H1 (cell line): ENCODE measurements at regions not wholly inside any gene's neighbourhood (a gene's known extent, or its start where the extent isn't known, plus 50 kb on each side); places are given as distances from the start of the nearest gene placed in this dataset.

ENCODE experiments used
- CTCF ChIA-PET: fragments of 300-600 bp; sonication (Branson Sonifier 250); formaldehyde crosslinking; loops from one replicate; lab custom pipeline; 2021; ENCODE audit not compliant: partially characterized antibody; lab: Charles Lee
- POLR2A ChIA-PET: fragments of 300-600 bp; sonication (Branson Sonifier 250); formaldehyde crosslinking; loops from one replicate; lab custom pipeline; 2021; ENCODE audit warnings: inconsistent platforms; ENCODE audit not compliant: partially characterized antibody; lab: Charles Lee
- DNase-seq, 2 experiments: peaks; one replicate each; pipeline versions ENCODE4 v3.0.0 to v3.0.0-alpha.2; 2010 to 2022; ENCODE audit warnings: low spot score in 2 of 2, low read depth in 1 of 2, mixed read lengths in 1 of 2
- FAIRE-seq: peaks from 2 replicates; lab custom pipeline; 2011; peaks lifted over from hg19 to GRCh38; lab: Jason Lieb, UNC
- H2AFZ ChIP-seq: 2 replicates; pipeline ENCODE4 v1.8.1; 2012; ENCODE audit warnings: low read length, inconsistent platforms
- H2AK5ac ChIP-seq: 2 replicates; pipeline ENCODE4 v1.6.1; 2013; ENCODE audit warnings: low read depth, low read length
- H2BK120ac ChIP-seq: replicated peaks from 2 replicates; pipeline ENCODE3; 2013; ENCODE audit warnings: low read depth, low read length, inconsistent platforms
- H2BK12ac ChIP-seq: 2 replicates; pipeline ENCODE4 v1.6.1; 2013; ENCODE audit warnings: low read depth, low read length
- H2BK15ac ChIP-seq: 2 replicates; pipeline ENCODE4 v1.6.1; 2013; ENCODE audit warnings: low read length
- H2BK20ac ChIP-seq: 2 replicates; pipeline ENCODE4 v1.6.1; 2013; ENCODE audit warnings: low read length
- H2BK5ac ChIP-seq: 2 replicates; pipeline ENCODE4 v1.6.1; 2013; ENCODE audit warnings: low read depth, low read length
- H3K14ac ChIP-seq: 2 replicates; pipeline ENCODE4 v1.6.1; 2013; ENCODE audit warnings: inconsistent platforms; ENCODE audit not compliant: insufficient read length
- H3K18ac ChIP-seq: 2 replicates; pipeline ENCODE4 v1.6.1; 2013; ENCODE audit warnings: low read length; ENCODE audit errors: extremely low read depth
- H3K23ac ChIP-seq: 2 replicates; pipeline ENCODE4 v1.6.1; 2013; ENCODE audit warnings: inconsistent platforms; ENCODE audit not compliant: insufficient read length
- H3K23me2 ChIP-seq: 2 replicates; pipeline ENCODE4 v1.6.1; 2013; ENCODE audit warnings: low read depth, low read length
- H3K27ac ChIP-seq: 2 replicates; pipeline ENCODE4 v1.6.1; 2011; ENCODE audit warnings: low read depth, low read length, inconsistent platforms
- H3K27me3 ChIP-seq, 4 experiments: replicated peaks in 1 of 4; 1 replicate in 1 of 4; 2 replicates in 3 of 4; pipeline versions ENCODE4 v1.6.1 to v1.8.1; 2011 to 2013; ENCODE audit warnings: low read length in 3 of 4, mild to moderate bottlenecking in 3 of 4, inconsistent platforms in 2 of 4, mixed read lengths in 2 of 4, moderate library complexity in 1 of 4; ENCODE audit not compliant: control insufficient read depth in 3 of 4, insufficient read depth in 3 of 4; ENCODE audit errors: extremely low read depth in 1 of 4
- H3K36me3 ChIP-seq, 4 experiments: 2 replicates each; pipeline versions ENCODE4 v1.6.1 to v1.8.1; 2011 to 2013; ENCODE audit warnings: mild to moderate bottlenecking in 4 of 4, low read length in 3 of 4, moderate library complexity in 2 of 4, control low read depth in 1 of 4, inconsistent platforms in 1 of 4; ENCODE audit not compliant: insufficient read depth in 4 of 4, control insufficient read depth in 2 of 4
- H3K4ac ChIP-seq: replicated peaks from 2 replicates; pipeline ENCODE3; 2013; ENCODE audit warnings: low read length, low read depth, mixed read lengths, inconsistent platforms; ENCODE audit not compliant: insufficient read length
- H3K4me1 ChIP-seq, 4 experiments: replicated peaks in 1 of 4; 1 replicate in 1 of 4; 2 replicates in 3 of 4; pipeline versions ENCODE4 v1.6.1 to v1.8.1; 2011 to 2013; ENCODE audit warnings: low read length in 3 of 4, inconsistent platforms in 2 of 4, mixed read lengths in 1 of 4; ENCODE audit not compliant: insufficient read depth in 4 of 4, control insufficient read depth in 3 of 4
- H3K4me2 ChIP-seq, 2 experiments: 2 replicates each; pipeline versions ENCODE4 v1.6.1 to v1.8.1; 2011 to 2013; ENCODE audit warnings: low read depth in 2 of 2, low read length in 2 of 2, control low read depth in 1 of 2, inconsistent platforms in 1 of 2, mild to moderate bottlenecking in 1 of 2; ENCODE audit not compliant: insufficient read depth in 1 of 2
- H3K4me3 ChIP-seq, 4 experiments: fragments of 200-600, 300-600 bp in 1 of 4; sonication (generic), shearing (Covaris generic), sonication (Bioruptor Twin) in 1 of 4; 2 replicates each; pipeline versions ENCODE4 v1.5.1 to v1.8.1; 2011 to 2016; ENCODE audit warnings: low read length in 4 of 4, low read depth in 3 of 4, control low read depth in 2 of 4, inconsistent platforms in 2 of 4, mild to moderate bottlenecking in 2 of 4, mixed read lengths in 1 of 4, moderate library complexity in 1 of 4; ENCODE audit not compliant: insufficient read depth in 2 of 4; ENCODE audit errors: extremely low read depth in 1 of 4
- H3K56ac ChIP-seq: replicated peaks from 2 replicates; pipeline ENCODE3; 2013; ENCODE audit warnings: low read depth, mild to moderate bottlenecking, mixed read lengths, low read length, inconsistent platforms; ENCODE audit not compliant: insufficient read length
- H3K79me1 ChIP-seq: 2 replicates; pipeline ENCODE4 v1.6.1; 2013; ENCODE audit warnings: low read depth, low read length, control low read depth
- H3K79me2 ChIP-seq, 2 experiments: 2 replicates each; pipeline versions ENCODE4 v1.6.1 to v1.8.1; 2012 to 2013; ENCODE audit warnings: low read length in 2 of 2, mild to moderate bottlenecking in 2 of 2, inconsistent platforms in 1 of 2; ENCODE audit not compliant: insufficient read depth in 2 of 2, control insufficient read depth in 1 of 2
- H3K9ac ChIP-seq, 4 experiments: replicated peaks in 1 of 4; 1 replicate in 1 of 4; 2 replicates in 3 of 4; pipeline versions ENCODE4 v1.6.1 to v1.8.1; 2011 to 2013; ENCODE audit warnings: low read depth in 3 of 4, low read length in 3 of 4, control low read depth in 2 of 4, mild to moderate bottlenecking in 2 of 4, moderate library complexity in 2 of 4, inconsistent platforms in 1 of 4; ENCODE audit errors: extremely low read depth in 1 of 4
- H3K9me3 ChIP-seq, 2 experiments: 2 replicates each; pipeline versions ENCODE4 v1.6.1 to v1.8.1; 2012 to 2013; ENCODE audit warnings: mild to moderate bottlenecking in 2 of 2, moderate library complexity in 2 of 2, control low read depth in 1 of 2, inconsistent platforms in 1 of 2, low read depth in 1 of 2, low read length in 1 of 2, mixed read lengths in 1 of 2; ENCODE audit not compliant: insufficient read depth in 2 of 2
- H4K20me1 ChIP-seq, 2 experiments: replicated peaks in 1 of 2; 2 replicates each; pipeline versions ENCODE3 to v1.8.1; 2011 to 2013; ENCODE audit warnings: inconsistent platforms in 2 of 2, low read length in 2 of 2, mild to moderate bottlenecking in 1 of 2; ENCODE audit not compliant: insufficient read depth in 2 of 2, control insufficient read depth in 1 of 2
- H4K5ac ChIP-seq: 2 replicates; pipeline ENCODE4 v1.6.1; 2013; ENCODE audit warnings: low read length, low read depth, mixed read lengths, inconsistent platforms; ENCODE audit not compliant: insufficient read length
- H4K8ac ChIP-seq: 2 replicates; pipeline ENCODE4 v1.8.0; 2013; ENCODE audit warnings: mild to moderate bottlenecking, moderate library complexity, low read length, inconsistent platforms; ENCODE audit not compliant: insufficient read depth; ENCODE audit errors: extremely low read depth
- H4K91ac ChIP-seq: replicated peaks from 2 replicates; pipeline ENCODE3; 2013; ENCODE audit warnings: low read length, mixed read lengths, inconsistent platforms; ENCODE audit not compliant: insufficient read length
- GABPA ChIP-seq: IDR thresholded peaks from 2 replicates; pipeline ENCODE4 v1.6.1; 2011; ENCODE audit warnings: mild to moderate bottlenecking, low read length, moderate library complexity, borderline replicate concordance; ENCODE audit not compliant: insufficient read depth
- HDAC6 ChIP-seq: IDR thresholded peaks from one replicate; pipeline ENCODE4 v1.7.1; 2012; ENCODE audit warnings: low read depth, mild to moderate bottlenecking, inconsistent platforms, low read length, moderate library complexity
- SP1 ChIP-seq: IDR thresholded peaks from 2 replicates; pipeline ENCODE4 v1.6.1; 2011; ENCODE audit warnings: low read depth, low read length
- SUZ12 ChIP-seq: fragments of 200-600 bp; sonication (generic); IDR thresholded peaks from 2 replicates; pipeline ENCODE4 v1.6.1; 2012; ENCODE audit warnings: mild to moderate bottlenecking, inconsistent platforms, low read length, moderate library complexity, mixed read lengths
- WGBS, 2 experiments: shearing (Covaris generic) in 1 of 2; methylation state at CpG; one replicate each; pipeline versions ENCODE4 v1.1.6 to v1.1.7; 2013 to 2015; ENCODE audit warnings: low lambda C conversion rate in 2 of 2, mixed read lengths in 2 of 2, inconsistent platforms in 1 of 2, low coverage in 1 of 2, missing lambda C conversion rate in 1 of 2; ENCODE audit not compliant: insufficient replicate concordance in 2 of 2, insufficient coverage in 1 of 2, insufficient read length in 1 of 2; ENCODE audit errors: extremely low coverage in 1 of 2, missing lambda C conversion rate in 1 of 2; 5-methylcytosine and 5-hydroxymethylcytosine counted together

DNA sequence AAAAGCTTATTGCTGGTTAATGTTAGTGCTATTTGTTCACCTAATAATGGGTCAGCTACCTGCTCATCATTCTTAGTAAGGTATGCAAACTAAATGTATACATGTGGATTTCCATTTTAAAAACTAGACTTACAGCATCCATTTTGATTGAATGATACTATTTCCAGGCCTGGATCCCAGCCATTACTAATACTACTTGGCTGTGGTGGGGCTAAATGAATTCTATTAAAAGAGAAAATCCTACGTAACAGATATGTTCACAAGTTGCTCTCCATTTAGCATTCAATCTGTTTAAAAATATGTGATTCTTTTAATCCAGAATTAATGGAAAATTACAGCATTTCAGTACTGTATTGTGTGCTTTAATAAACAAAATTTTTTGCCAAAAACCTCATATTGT, 169.4 kb upstream of the MIR17HG start:
- no peak overlapping the region for H3K23ac ChIP-seq
- 100% methylated on average over 1 of the region's 1 CpG; no CpG with 5 or more reads in 1 of the 2 experiments for WGBS, 2 experiments
- no peaks in the 10 kb centered on the region; a peak in 1 of 4 replicates for H3K9me3 ChIP-seq
- H3K14ac ChIP-seq: no peak overlapping the region
- H3K79me2 ChIP-seq: no peaks in the 10 kb centered on the region
- no peak overlapping the region for H3K9ac ChIP-seq
- no peak overlapping the region for H4K5ac ChIP-seq
- H3K79me1 ChIP-seq: no peaks in the 10 kb centered on the region
- H3K27ac ChIP-seq: no peak overlapping the region
- H3K18ac ChIP-seq: no peak overlapping the region
- no peaks in the 10 kb centered on the region for H3K23me2 ChIP-seq
- no peak overlapping the region for H3K4me3 ChIP-seq
- H4K91ac ChIP-seq: no peak overlapping the region
- H2BK12ac ChIP-seq: no peak overlapping the region
- FAIRE-seq: no peak
- no peak overlapping the region for H4K8ac ChIP-seq
- H3K27me3 ChIP-seq: peaks cover 1 to 9% (median 3%) of the 10 kb centered on the region in 4 experiments; a peak in 3 of 7 replicates
- no peak overlapping the region for H2BK120ac ChIP-seq
- H2BK20ac ChIP-seq: no peak overlapping the region
- H3K4me1 ChIP-seq: no peaks in the 10 kb centered on the region
- no peaks in the 10 kb centered on the region for H4K20me1 ChIP-seq
- H2AK5ac ChIP-seq: no peak overlapping the region
- no peak overlapping the region for H3K56ac ChIP-seq
- H3K36me3 ChIP-seq: no peaks in the 10 kb centered on the region
- no peak for DNase-seq
- no peak overlapping the region for H3K4ac ChIP-seq
- no peak overlapping the region for H2AFZ ChIP-seq
- ChIA-PET POLR2A (no interaction called here), CTCF (interaction anchor here (1.0 to 2.1 kb wide), 3 partner anchors 10 to 100 kb away, joined by 3 to 5 read pairs (median 3); no protein-coding TSS in a partner anchor)
- no peak overlapping the region for H2BK15ac ChIP-seq
- H3K4me2 ChIP-seq: no peak overlapping the region
- no peak overlapping the region for H2BK5ac ChIP-seq
- TF ChIP-seq GABPA (no peak), SP1 (no peak), HDAC6 (no peak), SUZ12 (no peak)
